Heart left ventricle (tissue), 16 donors: ENCODE measurements at regions not wholly inside any gene's neighbourhood (a gene's known extent, or its start where the extent isn't known, plus 50 kb on each side); places are given as distances from the start of the nearest gene placed in this dataset.

ENCODE experiments used
- ATAC-seq, 4 donors: fragments of 200-7000 bp; cut with Tn5 transposase; one replicate each; pipeline ENCODE4 v1.9.1; 2020 to 2022; ENCODE audit warnings: moderate library complexity in 4 of 4, mild to moderate bottlenecking in 3 of 4, moderate number of reproducible peaks in 1 of 4
- DNase-seq, 5 donors: peaks; one replicate each; pipeline ENCODE4 v3.0.0-alpha.2; 2020
- H3K27ac ChIP-seq, 12 donors: fragments of 200-600 bp; sonication (generic) in 4 of 12; one replicate each; pipeline versions ENCODE4 v1.5.0 to v1.8.0; 2016 to 2022; ENCODE audit warnings: mild to moderate bottlenecking in 2 of 12
- H3K27me3 ChIP-seq, 9 donors: fragments of 200-600 bp; sonication (generic) in 2 of 9; one replicate each; pipeline versions ENCODE4 v1.5.1 to v1.8.0; 2016 to 2022; ENCODE audit warnings: mild to moderate bottlenecking in 3 of 9
- H3K36me3 ChIP-seq, 9 donors: fragments of 200-600 bp; sonication (generic) in 2 of 9; one replicate each; pipeline versions ENCODE4 v1.5.0 to v1.8.0; 2018 to 2022; ENCODE audit warnings: mild to moderate bottlenecking in 2 of 9
- H3K4me1 ChIP-seq, 12 donors: fragments of 200-600 bp; sonication (generic) in 4 of 12; one replicate each; pipeline versions ENCODE4 v1.5.0 to v1.8.0; 2016 to 2022; ENCODE audit warnings: mild to moderate bottlenecking in 3 of 12
- H3K4me3 ChIP-seq, 12 donors: fragments of 200-600 bp; sonication (generic) in 4 of 12; one replicate each; pipeline versions ENCODE4 v1.5.0 to v1.8.0; 2017 to 2022; ENCODE audit warnings: mild to moderate bottlenecking in 9 of 12, moderate library complexity in 4 of 12
- H3K9me3 ChIP-seq, 12 donors: fragments of 200-600 bp; sonication (generic) in 4 of 12; one replicate each; pipeline versions ENCODE4 v1.5.0 to v1.8.0; 2016 to 2022; ENCODE audit warnings: mild to moderate bottlenecking in 1 of 12
- CTCF ChIP-seq, 12 donors: fragments of 200-600 bp; sonication (generic) in 4 of 12; IDR thresholded peaks; one replicate each; pipeline versions ENCODE4 v1.5.0 to v1.8.0; 2018 to 2022; ENCODE audit warnings: antibody characterized with exemption in 12 of 12, mild to moderate bottlenecking in 5 of 12
- POLR2A ChIP-seq, 2 donors: fragments of 450-650 bp; IDR thresholded peaks; one replicate each; pipeline ENCODE4 v1.6.1; 2017; ENCODE audit warnings: antibody characterized with exemption in 2 of 2, mild to moderate bottlenecking in 2 of 2, moderate library complexity in 2 of 2
- WGBS, 4 donors: extraction: QIAGEN DNeasy Blood & Tissue Kit in 2 of 4; methylation state at CpG; one replicate each; pipeline versions ENCODE4 v1.1.5 to v1.1.7; 2013 to 2018; 5-methylcytosine and 5-hydroxymethylcytosine counted together
- intact Hi-C, 10 donors: fragments of 100-400 bp; cut with DNase I; formaldehyde crosslinking; loops; one replicate each; pipeline versions ENCODE4 v1.11.1 to v1.14.2; 2022
- donor health status: ischemic (EF 13 %, LVEDD 7.1; RV severe dilation, severe dysfunction).
- donor health status: healthy with polysubstance abuse.
- donor health status: DM: no; HTN: yes; CAD: no.
- donor health status: DM: no; HTN: no; CAD: no.
- donor health status: ischemic (EF 25% LVEDD 6.9; RV normal size, moderate dysfunction).
- donor health status: ischemic (EF 25% LVEDD 5.7; RV mildly dilated, moderate dysfunction).
- donor health status: healthy.
- donor health status: DM: yes; HTN: yes; CAD: no.
- donor health status: ischemic (EF 35%, LVEDD 5.7; RV mildly dilated, moderate dysfunction).
- donor health status: nonischemic (EF 11% LVEDD 7.7; RV severe dilation, severe dysfunction).
- donor health status: DM: yes; HTN: yes; CAD: no.
- donor health status: PGD.
- donor health status: ischemic (EF 29% LVEDD 5.4; RV normal size, mild dysfunction).
- donor health status: nonischemic (EF 23%, LVEDD 6.1; RV moderate dilation, normal function).

- peaks cover 0 to 7% (median 0%) of the 10 kb centered on the region in 12 donors for H3K9me3 ChIP-seq
- no peaks in the 10 kb centered on the region for H3K4me1 ChIP-seq
- 60 to 70% (median 62%) methylated on average over 5 of the region's 5 CpGs for WGBS, 4 donors
- H3K27ac ChIP-seq, result no peak overlapping the region
- no peak overlapping the region for H3K4me3 ChIP-seq
- TF ChIP-seq CTCF (IDR thresholded peaks at IDR 0.05) (no peak), POLR2A (IDR thresholded peaks at IDR 0.05) (no peak)
- intact Hi-C loops, result no loop called here
- H3K36me3 ChIP-seq, result no peaks in the 10 kb centered on the region
- DNase-seq, result no peak
- ATAC-seq, result no peak
- no peaks in the 10 kb centered on the region for H3K27me3 ChIP-seq
Measured at GRCh38 chr4:30461218-30461617, 259.0 kb upstream of the PCDH7 start.

GRCh38 chr4:30462445-30463090 is 257.6 kb upstream of the PCDH7 start:
- Histone ChIP-seq H3K27me3 (no peaks in the 10 kb centered on the region), H3K4me3 (no peak overlapping the region), H3K9me3 (peaks cover 0 to 7% (median 0%) of the 10 kb centered on the region in 12 donors), H3K36me3 (no peaks in the 10 kb centered on the region), H3K4me1 (no peaks in the 10 kb centered on the region), H3K27ac (no peak overlapping the region)
- TF ChIP-seq CTCF (IDR thresholded peaks at IDR 0.05), result no peak
- TF ChIP-seq POLR2A (IDR thresholded peaks at IDR 0.05), result no peak
- intact Hi-C loops, result no loop called here
- DNase-seq (no peak), ATAC-seq (no peak)
- WGBS, 4 donors, result 84 to 91% (median 86%) methylated on average over 6 of the region's 6 CpGs

GRCh38 chr4:30471861-30472260 is 248.3 kb upstream of the PCDH7 start:
- Histone ChIP-seq H3K9me3 (no peaks in the 10 kb centered on the region), H3K27ac (no peak overlapping the region), H3K36me3 (no peaks in the 10 kb centered on the region), H3K4me1 (no peaks in the 10 kb centered on the region), H3K4me3 (no peak overlapping the region), H3K27me3 (no peaks in the 10 kb centered on the region)
- 61 to 78% (median 70%) methylated on average over 3 of the region's 3 CpGs for WGBS, 4 donors
- TF ChIP-seq CTCF (IDR thresholded peaks at IDR 0.05) (no peak), POLR2A (IDR thresholded peaks at IDR 0.05) (no peak)
- intact Hi-C loops, result no loop called here
- DNase-seq (no peak), ATAC-seq (no peak)

- ATAC-seq (no peak), DNase-seq (no peak)
- Histone ChIP-seq H3K36me3 (no peaks in the 10 kb centered on the region), H3K4me3 (no peak overlapping the region), H3K9me3 (no peaks in the 10 kb centered on the region), H3K27ac (no peak overlapping the region), H3K27me3 (no peaks in the 10 kb centered on the region), H3K4me1 (no peaks in the 10 kb centered on the region)
- WGBS, 4 donors, result 51 to 58% (median 54%) methylated on average over 2 of the region's 2 CpGs
- TF ChIP-seq CTCF (IDR thresholded peaks at IDR 0.05), result no peak
- TF ChIP-seq POLR2A (IDR thresholded peaks at IDR 0.05), result no peak
- intact Hi-C loops, result no loop called here
Measured at GRCh38 chr4:30473225-30473624, 246.9 kb upstream of the PCDH7 start.
